ENCODE measurements at regions not wholly inside any gene's neighbourhood (a gene's known extent, or its start where the extent isn't known, plus 50 kb on each side); places are given as distances from the start of the nearest gene placed in this dataset.

DNA sequence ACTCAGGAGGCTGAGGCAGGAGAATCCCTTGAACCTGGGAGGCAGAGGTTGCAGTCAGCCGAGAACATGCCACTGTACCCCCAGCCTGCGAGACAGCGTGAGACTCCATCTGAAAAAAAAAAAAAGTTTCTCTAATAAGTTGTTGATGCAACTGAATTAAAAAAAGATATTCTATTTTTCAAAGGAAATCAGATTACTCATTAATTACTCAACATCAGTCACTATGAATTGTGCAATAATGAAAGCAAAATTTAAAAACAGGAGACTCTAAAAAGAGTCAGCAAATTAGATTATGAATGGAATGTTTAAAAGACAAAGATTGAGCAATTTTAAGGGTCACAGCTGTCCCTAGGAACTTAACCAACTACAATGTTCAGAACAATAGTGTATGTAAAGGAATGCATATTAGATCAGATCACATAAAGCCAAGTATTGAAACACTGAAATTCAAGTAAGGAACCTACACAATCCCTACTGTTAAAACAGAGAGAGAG, 60.2 kb upstream of the SLC4A7 start (continued):
- TF ChIP-seq, protein P1, sequence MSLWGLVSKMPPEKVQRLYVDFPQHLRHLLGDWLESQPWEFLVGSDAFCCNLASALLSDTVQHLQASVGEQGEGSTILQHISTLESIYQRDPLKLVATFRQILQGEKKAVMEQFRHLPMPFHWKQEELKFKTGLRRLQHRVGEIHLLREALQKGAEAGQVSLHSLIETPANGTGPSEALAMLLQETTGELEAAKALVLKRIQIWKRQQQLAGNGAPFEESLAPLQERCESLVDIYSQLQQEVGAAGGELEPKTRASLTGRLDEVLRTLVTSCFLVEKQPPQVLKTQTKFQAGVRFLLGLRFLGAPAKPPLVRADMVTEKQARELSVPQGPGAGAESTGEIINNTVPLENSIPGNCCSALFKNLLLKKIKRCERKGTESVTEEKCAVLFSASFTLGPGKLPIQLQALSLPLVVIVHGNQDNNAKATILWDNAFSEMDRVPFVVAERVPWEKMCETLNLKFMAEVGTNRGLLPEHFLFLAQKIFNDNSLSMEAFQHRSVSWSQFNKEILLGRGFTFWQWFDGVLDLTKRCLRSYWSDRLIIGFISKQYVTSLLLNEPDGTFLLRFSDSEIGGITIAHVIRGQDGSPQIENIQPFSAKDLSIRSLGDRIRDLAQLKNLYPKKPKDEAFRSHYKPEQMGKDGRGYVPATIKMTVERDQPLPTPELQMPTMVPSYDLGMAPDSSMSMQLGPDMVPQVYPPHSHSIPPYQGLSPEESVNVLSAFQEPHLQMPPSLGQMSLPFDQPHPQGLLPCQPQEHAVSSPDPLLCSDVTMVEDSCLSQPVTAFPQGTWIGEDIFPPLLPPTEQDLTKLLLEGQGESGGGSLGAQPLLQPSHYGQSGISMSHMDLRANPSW (CRISPR knock-in tag; conservative IDR thresholded peaks at IDR 0.05; ENCODE audit: low read depth): no peak
- TF ChIP-seq TCF7 (CRISPR knock-in tag; IDR thresholded peaks at IDR 0.05; ENCODE audit: low read depth): no peak
- no peak for TF ChIP-seq ZNF317 (CRISPR knock-in tag; IDR thresholded peaks at IDR 0.05; ENCODE audit: borderline replicate concordance, low read depth)
- TF ChIP-seq, protein P2, sequence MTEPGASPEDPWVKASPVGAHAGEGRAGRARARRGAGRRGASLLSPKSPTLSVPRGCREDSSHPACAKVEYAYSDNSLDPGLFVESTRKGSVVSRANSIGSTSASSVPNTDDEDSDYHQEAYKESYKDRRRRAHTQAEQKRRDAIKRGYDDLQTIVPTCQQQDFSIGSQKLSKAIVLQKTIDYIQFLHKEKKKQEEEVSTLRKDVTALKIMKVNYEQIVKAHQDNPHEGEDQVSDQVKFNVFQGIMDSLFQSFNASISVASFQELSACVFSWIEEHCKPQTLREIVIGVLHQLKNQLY (CRISPR knock-in tag; IDR thresholded peaks at IDR 0.05): no peak

DNA sequence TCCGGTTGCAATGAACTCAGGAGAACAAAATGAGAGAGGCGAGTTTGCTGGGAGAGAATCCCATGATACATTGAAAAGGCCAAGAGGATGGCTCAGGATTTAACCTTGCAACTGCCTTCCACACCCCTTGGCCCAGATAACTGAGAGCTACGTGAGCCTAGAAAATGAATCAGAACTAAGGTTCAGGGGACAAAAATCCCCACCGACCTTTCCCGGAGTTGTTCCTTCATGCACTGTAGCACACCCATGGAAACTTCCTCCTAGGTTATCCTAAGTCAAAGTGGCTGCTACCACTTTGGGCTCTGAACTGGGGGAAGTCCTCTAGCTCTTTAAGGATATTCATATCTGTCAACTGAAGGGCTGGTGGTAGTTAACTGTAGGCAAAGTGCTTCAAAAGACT, 58.3 kb upstream of the SLC4A7 start:
- Mint-ChIP-seq H3K36me3 (no peaks in the 10 kb centered on the region), H3K27me3 (ENCODE audit: low read depth) (no peaks in the 10 kb centered on the region), H3K4me1 (peaks cover 42% of the 10 kb centered on the region), H3K4me3 (no peak overlapping the region), H3K9me3 (no peaks in the 10 kb centered on the region), H3K27ac (no peak overlapping the region)
- CTCF ChIA-PET: no interaction called here
- POLR2A ChIA-PET: no interaction called here
- TF ChIP-seq, protein P3, sequence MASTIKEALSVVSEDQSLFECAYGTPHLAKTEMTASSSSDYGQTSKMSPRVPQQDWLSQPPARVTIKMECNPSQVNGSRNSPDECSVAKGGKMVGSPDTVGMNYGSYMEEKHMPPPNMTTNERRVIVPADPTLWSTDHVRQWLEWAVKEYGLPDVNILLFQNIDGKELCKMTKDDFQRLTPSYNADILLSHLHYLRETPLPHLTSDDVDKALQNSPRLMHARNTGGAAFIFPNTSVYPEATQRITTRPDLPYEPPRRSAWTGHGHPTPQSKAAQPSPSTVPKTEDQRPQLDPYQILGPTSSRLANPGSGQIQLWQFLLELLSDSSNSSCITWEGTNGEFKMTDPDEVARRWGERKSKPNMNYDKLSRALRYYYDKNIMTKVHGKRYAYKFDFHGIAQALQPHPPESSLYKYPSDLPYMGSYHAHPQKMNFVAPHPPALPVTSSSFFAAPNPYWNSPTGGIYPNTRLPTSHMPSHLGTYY (CRISPR knock-in tag; IDR thresholded peaks at IDR 0.05): no peak
- TF ChIP-seq GABPB1 (CRISPR knock-in tag; IDR thresholded peaks at IDR 0.05) (no peak), NR1H2 (CRISPR knock-in tag; IDR thresholded peaks at IDR 0.05) (no peak)
- TF ChIP-seq, protein P4, sequence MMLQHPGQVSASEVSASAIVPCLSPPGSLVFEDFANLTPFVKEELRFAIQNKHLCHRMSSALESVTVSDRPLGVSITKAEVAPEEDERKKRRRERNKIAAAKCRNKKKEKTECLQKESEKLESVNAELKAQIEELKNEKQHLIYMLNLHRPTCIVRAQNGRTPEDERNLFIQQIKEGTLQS (CRISPR knock-in tag; conservative IDR thresholded peaks at IDR 0.05): no peak
- DNase-seq (ENCODE audit: low spot score) (no peak), ATAC-seq (no peak; the same call in 1 of the 2 replicates)

DNA sequence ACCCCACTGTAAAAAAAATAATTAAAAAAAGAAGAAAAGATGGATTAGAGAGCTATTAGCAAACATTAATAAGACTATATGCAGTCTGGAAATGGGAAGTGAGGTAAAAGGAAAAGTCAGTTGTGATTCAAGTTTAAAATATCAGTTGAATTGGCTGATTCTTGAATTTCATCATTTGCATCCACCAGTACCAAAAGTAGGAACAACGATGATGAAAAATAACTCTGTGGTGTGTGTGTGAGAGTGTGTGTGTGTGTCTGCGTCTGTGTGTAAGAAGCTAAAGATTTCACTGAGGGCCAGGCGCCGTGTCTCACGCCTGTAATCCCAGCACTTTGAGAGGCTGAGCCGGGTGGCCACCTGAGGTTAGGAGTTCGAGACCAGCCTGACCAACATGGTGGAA, 56.0 kb upstream of the SLC4A7 start:
- DNase-seq (ENCODE audit: low spot score): no peak
- no peak for ATAC-seq
- peaks cover 51% of the 10 kb centered on the region for H3K4me1 Mint-ChIP-seq
- H3K9me3 Mint-ChIP-seq: no peaks in the 10 kb centered on the region
- POLR2A ChIA-PET: no interaction called here
- H3K36me3 Mint-ChIP-seq: no peaks in the 10 kb centered on the region
- no peaks in the 10 kb centered on the region for H3K27me3 Mint-ChIP-seq (ENCODE audit: low read depth)
- CTCF ChIA-PET: no interaction called here
- H3K4me3 Mint-ChIP-seq: no peak overlapping the region
- TF ChIP-seq, protein P5, sequence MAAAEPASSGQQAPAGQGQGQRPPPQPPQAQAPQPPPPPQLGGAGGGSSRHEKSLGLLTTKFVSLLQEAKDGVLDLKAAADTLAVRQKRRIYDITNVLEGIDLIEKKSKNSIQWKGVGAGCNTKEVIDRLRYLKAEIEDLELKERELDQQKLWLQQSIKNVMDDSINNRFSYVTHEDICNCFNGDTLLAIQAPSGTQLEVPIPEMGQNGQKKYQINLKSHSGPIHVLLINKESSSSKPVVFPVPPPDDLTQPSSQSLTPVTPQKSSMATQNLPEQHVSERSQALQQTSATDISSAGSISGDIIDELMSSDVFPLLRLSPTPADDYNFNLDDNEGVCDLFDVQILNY (CRISPR knock-in tag; IDR thresholded peaks at IDR 0.05): no peak
- TF ChIP-seq, protein P6, sequence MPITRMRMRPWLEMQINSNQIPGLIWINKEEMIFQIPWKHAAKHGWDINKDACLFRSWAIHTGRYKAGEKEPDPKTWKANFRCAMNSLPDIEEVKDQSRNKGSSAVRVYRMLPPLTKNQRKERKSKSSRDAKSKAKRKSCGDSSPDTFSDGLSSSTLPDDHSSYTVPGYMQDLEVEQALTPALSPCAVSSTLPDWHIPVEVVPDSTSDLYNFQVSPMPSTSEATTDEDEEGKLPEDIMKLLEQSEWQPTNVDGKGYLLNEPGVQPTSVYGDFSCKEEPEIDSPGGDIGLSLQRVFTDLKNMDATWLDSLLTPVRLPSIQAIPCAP (CRISPR knock-in tag; IDR thresholded peaks at IDR 0.05): no peak
- TF ChIP-seq, protein P7, sequence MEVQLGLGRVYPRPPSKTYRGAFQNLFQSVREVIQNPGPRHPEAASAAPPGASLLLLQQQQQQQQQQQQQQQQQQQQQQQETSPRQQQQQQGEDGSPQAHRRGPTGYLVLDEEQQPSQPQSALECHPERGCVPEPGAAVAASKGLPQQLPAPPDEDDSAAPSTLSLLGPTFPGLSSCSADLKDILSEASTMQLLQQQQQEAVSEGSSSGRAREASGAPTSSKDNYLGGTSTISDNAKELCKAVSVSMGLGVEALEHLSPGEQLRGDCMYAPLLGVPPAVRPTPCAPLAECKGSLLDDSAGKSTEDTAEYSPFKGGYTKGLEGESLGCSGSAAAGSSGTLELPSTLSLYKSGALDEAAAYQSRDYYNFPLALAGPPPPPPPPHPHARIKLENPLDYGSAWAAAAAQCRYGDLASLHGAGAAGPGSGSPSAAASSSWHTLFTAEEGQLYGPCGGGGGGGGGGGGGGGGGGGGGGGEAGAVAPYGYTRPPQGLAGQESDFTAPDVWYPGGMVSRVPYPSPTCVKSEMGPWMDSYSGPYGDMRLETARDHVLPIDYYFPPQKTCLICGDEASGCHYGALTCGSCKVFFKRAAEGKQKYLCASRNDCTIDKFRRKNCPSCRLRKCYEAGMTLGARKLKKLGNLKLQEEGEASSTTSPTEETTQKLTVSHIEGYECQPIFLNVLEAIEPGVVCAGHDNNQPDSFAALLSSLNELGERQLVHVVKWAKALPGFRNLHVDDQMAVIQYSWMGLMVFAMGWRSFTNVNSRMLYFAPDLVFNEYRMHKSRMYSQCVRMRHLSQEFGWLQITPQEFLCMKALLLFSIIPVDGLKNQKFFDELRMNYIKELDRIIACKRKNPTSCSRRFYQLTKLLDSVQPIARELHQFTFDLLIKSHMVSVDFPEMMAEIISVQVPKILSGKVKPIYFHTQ (CRISPR knock-in tag; IDR thresholded peaks at IDR 0.05): no peak
- no peak for TF ChIP-seq JUN (CRISPR knock-in tag; IDR thresholded peaks at IDR 0.05)
- TF ChIP-seq, protein P2 (CRISPR knock-in tag; IDR thresholded peaks at IDR 0.05): no peak
- TF ChIP-seq, protein P8, sequence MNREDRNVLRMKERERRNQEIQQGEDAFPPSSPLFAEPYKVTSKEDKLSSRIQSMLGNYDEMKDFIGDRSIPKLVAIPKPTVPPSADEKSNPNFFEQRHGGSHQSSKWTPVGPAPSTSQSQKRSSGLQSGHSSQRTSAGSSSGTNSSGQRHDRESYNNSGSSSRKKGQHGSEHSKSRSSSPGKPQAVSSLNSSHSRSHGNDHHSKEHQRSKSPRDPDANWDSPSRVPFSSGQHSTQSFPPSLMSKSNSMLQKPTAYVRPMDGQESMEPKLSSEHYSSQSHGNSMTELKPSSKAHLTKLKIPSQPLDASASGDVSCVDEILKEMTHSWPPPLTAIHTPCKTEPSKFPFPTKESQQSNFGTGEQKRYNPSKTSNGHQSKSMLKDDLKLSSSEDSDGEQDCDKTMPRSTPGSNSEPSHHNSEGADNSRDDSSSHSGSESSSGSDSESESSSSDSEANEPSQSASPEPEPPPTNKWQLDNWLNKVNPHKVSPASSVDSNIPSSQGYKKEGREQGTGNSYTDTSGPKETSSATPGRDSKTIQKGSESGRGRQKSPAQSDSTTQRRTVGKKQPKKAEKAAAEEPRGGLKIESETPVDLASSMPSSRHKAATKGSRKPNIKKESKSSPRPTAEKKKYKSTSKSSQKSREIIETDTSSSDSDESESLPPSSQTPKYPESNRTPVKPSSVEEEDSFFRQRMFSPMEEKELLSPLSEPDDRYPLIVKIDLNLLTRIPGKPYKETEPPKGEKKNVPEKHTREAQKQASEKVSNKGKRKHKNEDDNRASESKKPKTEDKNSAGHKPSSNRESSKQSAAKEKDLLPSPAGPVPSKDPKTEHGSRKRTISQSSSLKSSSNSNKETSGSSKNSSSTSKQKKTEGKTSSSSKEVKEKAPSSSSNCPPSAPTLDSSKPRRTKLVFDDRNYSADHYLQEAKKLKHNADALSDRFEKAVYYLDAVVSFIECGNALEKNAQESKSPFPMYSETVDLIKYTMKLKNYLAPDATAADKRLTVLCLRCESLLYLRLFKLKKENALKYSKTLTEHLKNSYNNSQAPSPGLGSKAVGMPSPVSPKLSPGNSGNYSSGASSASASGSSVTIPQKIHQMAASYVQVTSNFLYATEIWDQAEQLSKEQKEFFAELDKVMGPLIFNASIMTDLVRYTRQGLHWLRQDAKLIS (CRISPR knock-in tag; IDR thresholded peaks at IDR 0.05; ENCODE audit: borderline replicate concordance): no peak
- peak overlapping the region; percentile 75; the same call in 1 of the 2 replicates for H3K27ac Mint-ChIP-seq

Data from WTC11 (cell line).